WTC11 (cell line): ENCODE measurements at regions not wholly inside any gene's neighbourhood (a gene's known extent, or its start where the extent isn't known, plus 50 kb on each side); places are given as distances from the start of the nearest gene placed in this dataset.

Experiments used
- AFF4 ChIP-seq: sonication (generic); formaldehyde crosslinking; IDR thresholded peaks from 2 replicates; pipeline ENCODE4 v1.8.1; 2023; ENCODE audit warnings: mild to moderate bottlenecking, missing genetic modification reagents, borderline replicate concordance
- CTCF ChIP-seq: fragments of 200-600 bp; IDR thresholded peaks from 2 replicates; pipeline ENCODE4 v1.8.0; 2022; ENCODE audit warnings: antibody characterized with exemption
- ESRRA ChIP-seq: sonication (generic); formaldehyde crosslinking; IDR thresholded peaks from 2 replicates; pipeline ENCODE4 v1.8.1; 2022; ENCODE audit warnings: mild to moderate bottlenecking, missing genetic modification reagents, borderline replicate concordance
- FOXJ3 ChIP-seq: sonication (generic); formaldehyde crosslinking; IDR thresholded peaks from 2 replicates; pipeline ENCODE4 v1.9.0; 2021; ENCODE audit warnings: missing genetic modification reagents, mild to moderate bottlenecking, borderline replicate concordance
- GABPB1 ChIP-seq: sonication (generic); formaldehyde crosslinking; IDR thresholded peaks from 2 replicates; pipeline ENCODE4 v1.8.1; 2023; ENCODE audit warnings: mild to moderate bottlenecking, missing genetic modification reagents
- TCF7 ChIP-seq: sonication (generic); formaldehyde crosslinking; IDR thresholded peaks from 2 replicates; pipeline ENCODE4 v1.8.0; 2022; ENCODE audit warnings: mild to moderate bottlenecking, low read depth, missing genetic modification reagents, moderate library complexity
- TF ChIP-seq, protein P1 (sequence below): fragments of 250-450 bp; sonication (Bioruptor Pico); IDR thresholded peaks from 2 replicates; pipeline ENCODE4 v2.1.2; 2022; ENCODE audit warnings: mild to moderate bottlenecking, moderate library complexity

DNA sequence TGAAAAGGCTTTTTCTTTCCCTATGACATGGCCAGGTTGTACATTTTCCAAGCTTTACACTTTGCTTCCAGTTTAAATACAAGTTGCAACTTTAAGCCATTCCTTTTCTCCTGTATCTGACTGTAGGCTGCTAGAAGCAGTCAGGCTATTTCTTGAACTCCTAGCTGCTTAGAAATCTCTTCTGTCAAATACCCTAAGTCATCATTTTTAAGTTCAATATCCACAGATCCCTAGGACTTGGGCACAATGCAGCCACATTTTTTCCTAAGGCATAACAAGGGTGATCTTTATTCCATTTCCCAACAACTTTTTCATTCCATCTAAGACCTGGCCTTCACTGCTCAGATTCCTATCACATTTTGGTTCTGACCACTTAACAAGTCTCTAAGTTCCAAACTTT lies 142.7 kb upstream of the TUBA3C start:
- TF ChIP-seq GABPB1 (CRISPR knock-in tag) (no peak), CTCF (no peak), TCF7 (CRISPR knock-in tag) (no peak), FOXJ3 (no peak), ESRRA (CRISPR knock-in tag) (no peak), AFF4 (CRISPR knock-in tag) (no peak)
- TF ChIP-seq, protein P1, sequence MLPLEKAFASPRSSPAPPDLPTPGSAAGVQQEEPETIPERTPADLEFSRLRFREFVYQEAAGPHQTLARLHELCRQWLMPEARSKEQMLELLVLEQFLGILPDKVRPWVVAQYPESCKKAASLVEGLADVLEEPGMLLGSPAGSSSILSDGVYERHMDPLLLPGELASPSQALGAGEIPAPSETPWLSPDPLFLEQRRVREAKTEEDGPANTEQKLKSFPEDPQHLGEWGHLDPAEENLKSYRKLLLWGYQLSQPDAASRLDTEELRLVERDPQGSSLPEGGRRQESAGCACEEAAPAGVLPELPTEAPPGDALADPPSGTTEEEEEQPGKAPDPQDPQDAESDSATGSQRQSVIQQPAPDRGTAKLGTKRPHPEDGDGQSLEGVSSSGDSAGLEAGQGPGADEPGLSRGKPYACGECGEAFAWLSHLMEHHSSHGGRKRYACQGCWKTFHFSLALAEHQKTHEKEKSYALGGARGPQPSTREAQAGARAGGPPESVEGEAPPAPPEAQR (CRISPR knock-in tag) = no peak
